Neural progenitor cell (in vitro differentiated cells): ENCODE measurements at regions not wholly inside any gene's neighbourhood (a gene's known extent, or its start where the extent isn't known, plus 50 kb on each side); places are given as distances from the start of the nearest gene placed in this dataset.

Source experiments
- DNase-seq: peaks from one replicate; pipeline ENCODE4 v3.0.0-alpha.2; 2016; ENCODE audit warnings: low spot score
- H2AFZ ChIP-seq: fragments of 200-600 bp; sonication (generic); replicated peaks from 2 replicates; pipeline ENCODE4 v1.6.1; 2016; ENCODE audit warnings: antibody characterized with exemption
- H3F3A ChIP-seq: fragments of 200-600 bp; sonication (generic); 2 replicates; pipeline ENCODE4 v1.6.1; 2016; ENCODE audit warnings: antibody characterized with exemption, low read depth
- H3K27ac ChIP-seq: fragments of 200-600 bp; sonication (generic); 2 replicates; pipeline ENCODE4 v1.5.1; 2016; ENCODE audit warnings: mild to moderate bottlenecking
- H3K27me3 ChIP-seq: fragments of 200-600 bp; sonication (generic); 2 replicates; pipeline ENCODE4 v1.6.1; 2016; ENCODE audit warnings: mild to moderate bottlenecking, moderate library complexity
- H3K36me3 ChIP-seq: fragments of 200-600 bp; sonication (generic); 2 replicates; pipeline ENCODE4 v1.5.1; 2016
- H3K4me1 ChIP-seq: fragments of 200-600 bp; sonication (generic); 2 replicates; pipeline ENCODE4 v1.6.1; 2016; ENCODE audit warnings: mixed run types
- H3K4me2 ChIP-seq: fragments of 200-600 bp; sonication (generic); 2 replicates; pipeline ENCODE4 v1.6.1; 2016
- H3K4me3 ChIP-seq: fragments of 200-600 bp; sonication (generic); 2 replicates; pipeline ENCODE4 v1.5.1; 2016
- H3K79me2 ChIP-seq: fragments of 200-600 bp; sonication (generic); 2 replicates; pipeline ENCODE4 v1.6.1; 2016; ENCODE audit warnings: low read depth
- H3K9ac ChIP-seq: fragments of 200-600 bp; sonication (generic); 2 replicates; pipeline ENCODE4 v1.6.1; 2016
- H3K9me3 ChIP-seq: fragments of 200-600 bp; sonication (generic); 2 replicates; pipeline ENCODE4 v1.5.1; 2016; ENCODE audit warnings: low read depth
- H4K20me1 ChIP-seq: fragments of 200-600 bp; sonication (generic); 2 replicates; pipeline ENCODE4 v1.6.1; 2016; ENCODE audit warnings: low read depth
- H3K27ac Mint-ChIP-seq: 3 replicates; pipeline ENCODE4 v1.8.0; 2021; ENCODE audit warnings: mixed read lengths
- H3K27me3 Mint-ChIP-seq: 2 replicates; pipeline ENCODE4 v1.8.0; 2022; ENCODE audit warnings: low read depth, mild to moderate bottlenecking, inconsistent platforms, moderate library complexity, mixed read lengths; ENCODE audit not compliant: insufficient read depth
- H3K36me3 Mint-ChIP-seq: 3 replicates; pipeline ENCODE4 v1.8.0; 2021; ENCODE audit warnings: mixed read lengths
- H3K4me1 Mint-ChIP-seq: 3 replicates; pipeline ENCODE4 v1.8.0; 2021; ENCODE audit warnings: mixed read lengths
- H3K4me3 Mint-ChIP-seq: 3 replicates; pipeline ENCODE4 v1.8.0; 2021; ENCODE audit warnings: mild to moderate bottlenecking, moderate library complexity, mixed read lengths
- H3K9me3 Mint-ChIP-seq: 3 replicates; pipeline ENCODE4 v1.8.0; 2020; ENCODE audit warnings: mixed read lengths
- EZH2 ChIP-seq: fragments of 200-600 bp; sonication (generic); IDR thresholded peaks from 2 replicates; pipeline ENCODE4 v1.6.1; 2017; ENCODE audit warnings: antibody characterized with exemption, mild to moderate bottlenecking, moderate library complexity
- EZH2phosphoT487 ChIP-seq: fragments of 200-600 bp; sonication (generic); IDR thresholded peaks from 2 replicates; pipeline ENCODE4 v1.6.1; 2017; ENCODE audit warnings: antibody characterized with exemption
- TF ChIP-seq, protein P1 (sequence below): fragments of 200-600 bp; sonication (generic); IDR thresholded peaks from 2 replicates; pipeline ENCODE4 v1.5.1; 2017; ENCODE audit warnings: antibody characterized with exemption, mild to moderate bottlenecking

DNA sequence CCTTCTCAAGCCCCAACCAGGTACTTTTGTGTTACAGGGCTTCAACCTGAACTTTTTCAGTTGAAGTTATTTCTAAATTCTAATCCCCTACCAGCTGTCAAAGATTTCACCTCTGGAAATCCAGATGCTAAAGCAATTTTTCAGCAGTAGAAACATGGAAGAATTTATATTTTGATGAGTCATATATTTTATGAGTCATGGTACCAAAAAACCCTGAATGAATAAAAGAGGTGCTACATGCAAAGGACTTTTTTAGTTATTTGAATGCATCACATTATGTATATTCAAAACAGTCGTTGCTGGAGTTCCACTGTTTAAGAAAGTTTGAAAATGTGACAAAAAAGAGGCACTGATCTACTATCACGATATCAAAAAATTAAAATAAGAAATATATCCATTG lies 96.0 kb upstream of the ZNF385D start:
- Histone ChIP-seq H4K20me1 (no peaks in the 10 kb centered on the region), H3K4me3 (no peak overlapping the region), H3K4me2 (no peak overlapping the region), H3K9me3 (no peaks in the 10 kb centered on the region), H3K27ac (no peak overlapping the region), H2AFZ (no peak overlapping the region), H3K27me3 (no peaks in the 10 kb centered on the region), H3K4me1 (peaks cover 6% of the 10 kb centered on the region), H3K9ac (no peak overlapping the region), H3F3A (no peaks in the 10 kb centered on the region), H3K79me2 (no peaks in the 10 kb centered on the region), H3K36me3 (no peaks in the 10 kb centered on the region)
- Mint-ChIP-seq H3K9me3 (no peaks in the 10 kb centered on the region), H3K4me3 (no peak overlapping the region), H3K36me3 (no peaks in the 10 kb centered on the region), H3K27me3 (no peaks in the 10 kb centered on the region), H3K27ac (no peak overlapping the region), H3K4me1 (peaks cover 9% of the 10 kb centered on the region)
- TF ChIP-seq, protein P1, sequence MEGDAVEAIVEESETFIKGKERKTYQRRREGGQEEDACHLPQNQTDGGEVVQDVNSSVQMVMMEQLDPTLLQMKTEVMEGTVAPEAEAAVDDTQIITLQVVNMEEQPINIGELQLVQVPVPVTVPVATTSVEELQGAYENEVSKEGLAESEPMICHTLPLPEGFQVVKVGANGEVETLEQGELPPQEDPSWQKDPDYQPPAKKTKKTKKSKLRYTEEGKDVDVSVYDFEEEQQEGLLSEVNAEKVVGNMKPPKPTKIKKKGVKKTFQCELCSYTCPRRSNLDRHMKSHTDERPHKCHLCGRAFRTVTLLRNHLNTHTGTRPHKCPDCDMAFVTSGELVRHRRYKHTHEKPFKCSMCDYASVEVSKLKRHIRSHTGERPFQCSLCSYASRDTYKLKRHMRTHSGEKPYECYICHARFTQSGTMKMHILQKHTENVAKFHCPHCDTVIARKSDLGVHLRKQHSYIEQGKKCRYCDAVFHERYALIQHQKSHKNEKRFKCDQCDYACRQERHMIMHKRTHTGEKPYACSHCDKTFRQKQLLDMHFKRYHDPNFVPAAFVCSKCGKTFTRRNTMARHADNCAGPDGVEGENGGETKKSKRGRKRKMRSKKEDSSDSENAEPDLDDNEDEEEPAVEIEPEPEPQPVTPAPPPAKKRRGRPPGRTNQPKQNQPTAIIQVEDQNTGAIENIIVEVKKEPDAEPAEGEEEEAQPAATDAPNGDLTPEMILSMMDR = no peak
- TF ChIP-seq EZH2phosphoT487 = no peak
- no peak for TF ChIP-seq EZH2
- DNase-seq = no peak

- peak overlapping the region; percentile 81 for H2AFZ ChIP-seq
Measured at GRCh38 chr3:21859124-21860081, 108.4 kb upstream of the ZNF385D start.

GRCh38 chr3:21860082-21860475 lies 109.1 kb upstream of the ZNF385D start:
- Histone ChIP-seq H3K9me3 (no peaks in the 10 kb centered on the region), H3K36me3 (no peaks in the 10 kb centered on the region), H3K27ac (no peak overlapping the region), H3K27me3 (no peaks in the 10 kb centered on the region), H2AFZ (no peak overlapping the region), H3K4me2 (no peak overlapping the region), H3K4me3 (no peak overlapping the region), H3K79me2 (no peaks in the 10 kb centered on the region), H3F3A (no peaks in the 10 kb centered on the region), H3K9ac (no peak overlapping the region), H4K20me1 (no peaks in the 10 kb centered on the region), H3K4me1 (peaks cover 11% of the 10 kb centered on the region)
- no peaks in the 10 kb centered on the region for H3K36me3 Mint-ChIP-seq
- no peak overlapping the region for H3K27ac Mint-ChIP-seq
- TF ChIP-seq EZH2phosphoT487 (no peak), EZH2 (no peak)
- TF ChIP-seq, protein P1 = no peak
- H3K9me3 Mint-ChIP-seq = no peaks in the 10 kb centered on the region
- H3K4me1 Mint-ChIP-seq = peaks cover 26% of the 10 kb centered on the region
- H3K27me3 Mint-ChIP-seq = peaks cover 4% of the 10 kb centered on the region
- no peak for DNase-seq
- no peak overlapping the region for H3K4me3 Mint-ChIP-seq

More at GRCh38 chr3:21859124-21860081, 108.4 kb upstream of the ZNF385D start:
- Mint-ChIP-seq H3K27ac (peak overlapping the region; percentile 97), H3K9me3 (no peaks in the 10 kb centered on the region), H3K4me1 (peaks cover 26% of the 10 kb centered on the region), H3K36me3 (no peaks in the 10 kb centered on the region), H3K27me3 (peaks cover 4% of the 10 kb centered on the region), H3K4me3 (peak overlapping the region; percentile 71)
- Histone ChIP-seq H3K4me3 (no peak overlapping the region), H3K9me3 (no peaks in the 10 kb centered on the region), H3K4me2 (no peak overlapping the region), H3F3A (no peaks in the 10 kb centered on the region), H3K36me3 (no peaks in the 10 kb centered on the region), H3K79me2 (no peaks in the 10 kb centered on the region), H3K27me3 (no peaks in the 10 kb centered on the region), H3K27ac (no peak overlapping the region), H3K4me1 (peaks cover 11% of the 10 kb centered on the region), H3K9ac (no peak overlapping the region), H4K20me1 (no peaks in the 10 kb centered on the region)
- peak; percentile 13 for DNase-seq
- TF ChIP-seq EZH2 = no peak
- no peak for TF ChIP-seq EZH2phosphoT487
- TF ChIP-seq, protein P1 = no peak
